ENCODE measurements at regions not wholly inside any gene's neighbourhood (a gene's known extent, or its start where the extent isn't known, plus 50 kb on each side); places are given as distances from the start of the nearest gene placed in this dataset.

DNA sequence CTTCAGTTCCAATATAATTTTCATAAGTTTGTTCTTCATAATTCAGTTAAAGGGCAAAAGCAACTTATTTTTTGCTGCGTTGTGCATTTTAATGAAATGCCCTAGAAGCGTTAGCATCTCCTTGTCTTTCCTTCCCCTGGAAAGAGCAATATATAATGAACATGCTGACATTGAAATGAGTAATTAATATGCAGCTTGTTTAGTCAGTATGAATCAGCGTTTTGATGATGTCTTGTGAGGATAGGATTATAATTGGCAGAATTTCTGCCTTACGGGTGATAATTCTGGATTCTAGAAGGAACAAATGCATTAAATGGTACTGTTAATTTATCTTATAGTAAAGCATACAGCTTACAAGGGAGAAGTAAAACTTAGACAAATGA is 152.3 kb upstream of the MMADHC start:
- DNase-seq (ENCODE audit: low spot score) = peak; percentile 12

DNA sequence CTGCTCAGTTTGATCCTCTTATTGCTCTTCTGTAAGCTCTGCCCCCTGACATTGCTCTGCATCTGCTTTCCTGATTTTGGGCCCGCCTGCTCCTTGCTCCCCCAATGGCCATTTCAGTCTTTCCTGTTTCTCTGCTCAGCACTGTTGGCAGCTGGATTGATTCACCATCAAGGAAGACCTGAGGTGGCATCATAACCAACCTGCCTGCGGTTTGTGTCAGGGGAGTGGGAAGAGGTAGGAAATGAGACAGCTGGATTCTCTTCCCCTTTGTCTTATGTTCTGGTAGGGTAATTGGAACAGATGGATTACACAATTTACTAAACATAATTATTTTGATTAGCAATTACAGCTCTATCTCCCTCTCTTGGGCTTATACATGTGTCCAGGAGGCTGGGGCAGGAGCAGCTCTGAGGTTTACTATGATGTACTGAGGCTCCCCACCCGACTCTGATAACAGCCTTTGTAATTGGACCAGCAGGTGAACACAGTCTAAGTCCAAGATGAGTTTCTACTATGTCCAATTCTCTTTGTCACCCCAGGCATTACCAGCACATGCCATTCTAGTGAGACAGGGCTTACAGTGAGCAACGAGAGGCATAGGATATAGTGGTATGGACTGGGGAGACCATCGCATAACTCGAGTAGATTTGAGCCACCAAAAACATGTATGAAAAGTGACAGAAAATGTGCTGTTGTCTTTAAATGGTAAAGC is 151.8 kb upstream of the MMADHC start:
- no peak for DNase-seq (ENCODE audit: low spot score)

DNA sequence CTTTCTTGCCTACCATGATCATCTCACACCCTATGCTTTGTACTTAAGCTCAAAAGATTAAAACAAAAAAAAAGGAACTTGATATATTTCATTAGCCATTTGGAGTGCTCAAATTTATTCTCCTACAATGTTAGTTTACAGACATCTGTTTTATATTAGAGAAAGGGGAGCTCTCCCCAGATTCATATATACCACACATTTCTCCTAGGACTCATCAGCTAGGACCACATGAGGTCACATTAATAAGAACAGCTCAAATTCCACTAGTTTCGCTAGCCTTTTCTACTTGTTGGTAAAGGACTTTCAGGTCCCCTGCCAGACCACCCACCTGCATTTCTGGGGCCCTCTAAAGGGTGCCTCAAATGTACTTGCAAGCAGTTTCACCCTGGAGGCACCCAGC is 151.2 kb upstream of the MMADHC start:
- DNase-seq (ENCODE audit: low spot score) = no peak

DNA sequence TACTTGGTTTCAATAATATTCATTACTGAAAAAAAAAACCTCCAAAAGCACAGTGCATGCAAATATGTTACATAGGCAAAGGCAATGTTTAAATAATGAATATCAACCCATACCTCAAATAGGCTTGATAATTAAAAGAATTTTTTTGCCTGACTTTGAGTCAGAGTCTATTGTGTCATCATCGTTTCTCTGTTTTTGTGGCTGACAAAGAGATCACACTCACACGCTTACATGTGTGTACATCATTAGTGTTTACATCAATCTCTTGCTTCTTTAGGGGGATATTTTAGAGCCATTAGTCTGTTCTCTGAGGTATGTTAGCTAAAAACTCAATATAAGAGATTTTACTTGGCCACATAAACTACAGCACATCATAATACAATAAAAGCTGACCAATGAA is 150.3 kb upstream of the MMADHC start:
- no peak for DNase-seq (ENCODE audit: low spot score)

DNA sequence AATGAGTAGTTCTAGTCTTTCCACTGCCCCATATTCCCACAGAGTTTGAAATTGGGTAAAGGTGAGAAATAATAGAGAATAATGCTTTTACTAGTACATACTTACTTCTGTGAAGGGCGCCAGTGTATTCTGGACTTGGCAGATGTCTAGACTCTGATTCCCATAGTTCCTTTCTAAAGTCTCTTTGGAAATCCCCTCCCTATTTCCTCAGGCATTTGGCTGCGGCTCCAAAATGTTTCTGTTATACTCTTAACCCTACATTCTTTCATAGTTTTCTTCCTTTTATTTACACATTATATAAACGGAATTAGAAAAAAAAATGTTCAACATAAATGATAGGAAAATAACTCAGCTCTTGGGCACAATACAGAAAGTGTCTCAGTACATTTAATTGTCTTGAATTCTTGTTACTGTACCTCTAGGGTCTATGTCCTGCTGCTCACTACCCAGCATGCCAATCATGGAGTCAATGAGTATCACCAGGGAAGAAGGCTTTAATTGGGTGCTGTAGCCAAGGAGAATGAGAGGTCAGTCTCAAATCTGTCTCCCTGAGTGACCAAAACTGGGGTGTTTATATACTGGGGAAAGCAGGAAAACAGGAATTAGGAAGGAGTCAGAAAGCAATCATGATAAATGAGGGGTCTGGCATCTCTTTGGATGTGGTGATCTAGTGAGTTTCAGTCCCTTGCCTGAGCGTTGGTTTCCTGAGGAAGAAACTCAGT is 147.8 kb upstream of the MMADHC start:
- no peak for DNase-seq (ENCODE audit: low spot score)

DNA sequence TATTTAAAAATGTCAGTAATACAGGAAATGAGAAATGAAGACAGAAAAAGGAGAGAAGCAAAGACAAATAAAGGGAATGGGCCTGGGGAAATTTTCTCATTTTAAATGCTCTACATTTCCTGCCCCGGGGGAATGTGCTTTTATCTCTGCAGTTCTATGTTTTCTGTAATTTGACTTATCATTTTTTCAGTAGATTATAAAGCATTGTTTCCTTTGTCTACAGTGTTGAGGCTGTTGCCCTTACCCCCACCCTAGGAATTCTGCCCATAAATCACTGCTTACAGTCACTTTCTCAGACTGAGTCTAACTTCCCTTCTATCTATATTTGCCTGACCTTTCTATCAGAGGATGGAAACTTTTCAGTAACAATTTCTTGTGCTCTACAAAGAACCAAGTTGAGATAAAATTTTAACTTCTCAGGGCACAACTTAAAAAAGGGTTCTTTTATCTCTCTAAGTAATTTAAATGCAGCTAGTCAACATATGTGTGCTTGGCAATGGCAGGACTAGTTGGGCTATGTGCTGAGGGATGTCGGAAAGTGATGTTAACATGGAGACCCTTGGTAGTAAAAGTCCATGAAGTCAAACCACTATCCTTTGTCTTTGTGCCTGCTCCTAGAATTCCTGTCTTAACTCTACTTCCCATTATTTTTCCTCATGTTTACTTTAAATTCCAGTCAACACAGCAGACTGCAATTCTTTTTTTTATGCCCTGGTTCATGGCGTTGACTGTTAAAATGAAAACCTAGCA is 146.5 kb upstream of the MMADHC start:
- no peak for DNase-seq (ENCODE audit: low spot score)

DNA sequence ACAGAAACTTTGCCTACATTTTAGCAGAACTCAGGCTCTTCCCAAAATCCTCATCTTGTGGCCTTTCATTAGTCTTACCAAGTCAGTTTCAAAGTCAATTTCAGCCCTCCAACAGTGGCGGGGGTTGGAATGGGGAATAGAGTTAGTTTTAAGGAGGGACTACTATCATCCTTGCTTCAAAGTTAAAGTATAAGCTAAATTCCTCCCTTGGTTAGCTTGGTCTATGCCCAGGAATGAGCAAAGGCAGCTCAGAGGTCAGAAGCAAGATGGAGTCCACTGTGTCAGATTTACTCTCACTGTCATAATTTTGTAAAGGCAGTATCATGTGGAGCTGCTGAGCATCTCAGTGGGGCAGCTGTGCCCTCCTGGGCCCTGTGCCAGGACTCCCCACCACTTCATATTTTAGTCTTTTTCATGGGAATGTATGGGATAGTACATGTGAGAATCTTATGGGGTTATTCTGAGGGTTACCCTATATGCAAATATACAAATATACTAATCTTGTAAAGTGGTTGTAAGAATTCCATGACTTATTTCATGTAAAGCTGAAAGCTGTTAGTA is 145.2 kb upstream of the MMADHC start:
- no peak for DNase-seq (ENCODE audit: low spot score)

DNA sequence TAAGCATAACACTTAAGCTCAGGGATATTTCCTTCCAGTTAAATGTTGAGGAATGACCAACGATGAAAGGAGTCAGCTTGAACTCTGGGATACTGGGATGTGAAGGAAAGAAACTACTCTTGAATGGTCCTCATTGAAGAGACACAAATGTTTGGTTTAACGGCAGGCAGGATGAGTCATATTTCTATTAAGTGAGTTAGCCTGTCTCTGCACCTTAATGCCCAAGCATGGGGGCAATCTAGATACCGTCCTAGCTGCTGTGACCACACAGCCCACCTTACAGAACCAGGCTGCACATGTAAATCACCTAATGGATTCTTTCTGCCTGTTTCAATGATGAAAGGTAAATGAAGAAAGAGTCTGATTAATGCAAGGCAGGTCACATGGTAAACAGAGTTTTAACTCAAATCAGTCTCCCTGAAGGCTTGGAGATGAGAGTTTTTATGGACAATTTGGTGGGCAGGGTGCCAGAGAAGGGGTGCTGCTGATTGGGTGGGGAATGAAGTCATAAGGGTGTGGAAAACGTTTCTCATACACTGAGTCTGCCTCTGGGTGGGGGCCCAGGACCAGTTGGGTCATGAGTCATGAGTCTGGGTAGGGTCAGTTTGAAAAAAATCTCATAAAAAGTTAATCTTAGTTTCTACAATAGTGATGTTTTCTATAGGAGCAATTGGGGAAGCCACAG is 144.6 kb upstream of the MMADHC start:
- no peak for DNase-seq (ENCODE audit: low spot score)

DNA sequence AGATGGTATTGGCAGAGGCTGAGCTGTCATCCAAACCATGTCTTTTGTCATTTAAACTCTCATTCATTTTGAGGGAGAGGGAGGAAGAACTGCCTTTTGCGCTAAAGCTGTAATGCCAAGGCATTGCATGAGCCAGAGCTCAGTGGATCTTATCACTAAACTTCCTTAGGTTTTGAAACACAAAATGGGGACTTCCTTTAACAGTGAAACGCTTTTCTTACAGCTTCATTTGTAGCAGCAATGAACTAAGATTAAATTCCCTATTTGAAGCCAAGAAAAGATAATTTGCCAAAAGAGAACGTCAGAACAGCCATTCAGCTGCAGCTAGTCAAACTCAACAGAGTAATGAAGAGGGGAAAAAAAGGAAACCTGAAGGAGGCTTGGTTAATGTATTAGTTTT is 143.5 kb upstream of the MMADHC start:
- DNase-seq (ENCODE audit: low spot score) = no peak

DNA sequence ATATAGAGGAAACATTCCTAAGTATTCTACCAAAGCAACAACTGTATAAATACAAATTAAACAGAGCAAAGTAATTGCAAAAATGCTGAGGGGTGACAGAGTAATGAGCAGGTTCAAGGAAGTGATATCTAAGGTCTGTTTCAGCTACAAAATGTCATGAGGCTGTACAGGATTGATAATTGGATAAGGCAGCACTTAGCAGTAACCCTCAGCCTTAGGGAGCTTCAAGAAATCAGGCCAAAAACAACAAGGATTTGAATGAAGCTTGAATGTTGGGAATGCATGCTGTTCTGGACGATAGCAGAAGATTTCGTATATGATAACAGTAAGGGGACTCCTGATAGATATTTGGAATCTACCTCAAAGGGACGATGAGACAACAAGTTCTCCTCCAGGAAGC is 142.0 kb upstream of the MMADHC start:
- no peak for DNase-seq (ENCODE audit: low spot score)

DNA sequence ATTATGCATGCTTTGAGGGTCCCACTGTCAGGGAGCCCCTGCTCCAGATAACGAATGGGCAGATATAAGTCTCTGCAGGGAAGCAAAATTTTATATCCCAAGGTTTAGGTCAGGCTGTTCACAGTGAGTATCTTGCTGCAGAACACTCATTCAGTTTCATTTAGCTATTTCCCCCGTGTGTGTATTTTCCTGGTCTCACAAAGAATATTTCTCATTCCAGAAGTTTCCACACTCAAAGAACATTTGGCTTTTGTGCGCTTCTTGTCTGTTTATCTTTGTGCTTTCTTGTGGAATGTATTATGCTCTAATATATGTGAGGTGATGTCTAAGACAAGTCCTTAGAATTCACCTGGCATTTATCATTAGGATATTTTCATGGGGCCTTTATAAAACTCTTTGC is 140.4 kb upstream of the MMADHC start:
- DNase-seq (ENCODE audit: low spot score) = no peak

DNA sequence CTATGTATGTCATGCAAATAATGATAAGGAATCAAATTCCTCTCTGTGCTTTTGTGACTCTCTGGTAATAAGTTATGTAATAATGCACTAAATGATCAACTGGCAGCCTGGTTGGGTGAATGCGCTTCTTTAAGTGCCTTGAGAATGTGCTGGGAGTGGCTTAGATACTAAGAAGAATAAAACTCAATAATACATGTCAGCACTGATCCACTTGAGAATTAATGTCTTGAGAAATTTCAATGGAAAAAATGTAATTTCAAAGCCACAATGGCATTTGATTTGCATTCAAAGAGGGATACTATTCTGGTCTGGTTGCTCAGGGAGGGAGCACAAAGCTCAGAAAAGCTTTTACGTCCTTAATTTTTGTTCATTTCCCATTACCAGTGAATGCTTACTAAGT is 137.7 kb upstream of the MMADHC start:
- no peak for DNase-seq (ENCODE audit: low spot score)

DNA sequence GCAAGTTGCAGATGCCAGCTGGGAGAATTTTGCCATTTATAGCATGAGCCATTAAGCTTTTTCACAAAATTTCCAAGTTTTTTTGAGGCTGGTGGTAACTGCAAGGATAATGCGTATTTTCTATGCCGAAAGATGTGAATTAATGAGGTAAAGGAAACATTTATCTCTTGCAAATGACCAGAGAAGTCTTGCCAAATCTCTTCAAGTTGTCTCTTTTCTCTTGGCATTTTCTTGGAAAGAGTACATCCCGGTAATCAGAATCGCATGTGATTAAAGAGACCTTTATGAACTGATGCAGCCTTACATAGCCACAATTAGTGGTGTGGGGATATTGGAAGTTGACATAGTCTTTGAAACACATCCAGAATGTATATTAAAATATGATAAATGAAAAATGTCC is 136.5 kb upstream of the MMADHC start:
- no peak for DNase-seq (ENCODE audit: low spot score)

DNA sequence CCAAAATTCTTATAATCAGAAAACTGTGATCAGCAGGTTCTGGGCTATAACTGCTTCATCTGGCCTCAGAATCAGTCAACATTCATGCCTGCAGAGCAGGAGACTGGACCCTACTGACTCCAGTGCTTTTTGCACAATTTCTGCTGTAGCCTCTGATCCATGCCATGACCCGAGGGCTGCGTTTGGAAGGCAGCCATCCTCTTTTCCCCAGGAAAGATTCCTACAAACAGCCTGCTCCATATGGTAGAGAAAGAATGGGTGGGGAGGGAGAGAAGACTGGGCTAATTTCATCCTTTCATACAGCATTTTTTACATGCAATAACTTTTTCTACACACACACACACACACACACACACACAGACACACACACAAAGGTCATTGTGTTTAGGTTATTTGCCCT is 133.0 kb upstream of the MMADHC start:
- DNase-seq (ENCODE audit: low spot score) = no peak

DNA sequence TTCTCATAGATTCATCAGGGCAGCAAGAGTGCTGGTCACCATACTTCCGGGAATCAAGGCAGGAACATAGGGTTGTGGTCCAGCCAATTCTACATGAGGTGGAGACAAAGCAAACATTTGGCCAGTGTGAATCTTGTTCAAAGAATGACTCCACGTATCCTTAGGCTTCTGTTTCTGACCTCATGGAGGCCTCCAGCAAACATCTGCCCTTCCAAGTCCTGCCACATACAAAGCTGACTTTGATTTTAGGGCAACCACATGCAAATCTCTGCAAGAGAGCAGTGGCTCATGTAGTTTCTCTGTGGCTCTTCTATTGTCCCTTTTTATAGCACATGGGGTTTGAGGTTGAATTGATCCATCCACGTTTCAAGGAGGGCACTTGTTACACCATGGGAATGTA is 132.1 kb upstream of the MMADHC start:
- no peak for DNase-seq (ENCODE audit: low spot score)

DNA sequence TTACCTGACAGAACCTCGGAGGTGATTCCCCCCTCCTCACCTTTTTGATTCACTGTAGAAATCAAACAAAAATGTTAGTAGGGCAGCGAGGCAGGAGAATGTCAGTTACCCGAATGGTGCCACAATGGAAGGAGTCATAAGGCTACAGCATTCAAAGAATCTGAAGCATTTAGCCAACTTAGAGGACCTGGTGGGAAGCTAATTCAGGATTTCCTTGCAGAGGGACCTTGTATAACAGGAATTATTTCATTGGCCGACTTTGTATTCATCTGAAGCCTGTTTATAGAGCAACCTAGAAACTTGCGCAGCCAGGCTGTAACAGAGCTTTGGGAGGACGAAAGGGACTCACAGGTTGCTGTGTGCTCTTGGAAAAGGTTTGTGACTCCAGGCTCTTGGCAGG is 129.1 kb upstream of the MMADHC start:
- DNase-seq (ENCODE audit: low spot score) = no peak

DNA sequence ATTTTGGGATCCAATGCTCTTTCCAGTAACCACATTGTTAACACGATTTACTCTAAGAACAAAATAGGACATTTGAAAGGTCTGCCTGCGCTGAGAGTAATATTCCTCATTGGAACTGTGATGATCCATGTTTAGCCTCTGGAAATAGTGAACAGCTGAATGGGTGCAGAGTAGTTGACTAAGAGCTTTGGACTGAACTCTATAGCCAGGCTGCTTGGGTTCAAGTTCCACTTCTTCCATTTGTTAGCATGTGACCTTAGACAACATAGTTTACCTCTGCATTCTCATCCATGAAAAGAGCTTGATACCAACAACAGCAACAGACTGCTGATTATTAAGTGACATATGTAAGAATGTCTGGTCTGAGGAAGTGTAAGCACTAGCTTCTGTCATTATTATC is 128.3 kb upstream of the MMADHC start:
- no peak for DNase-seq (ENCODE audit: low spot score)

DNA sequence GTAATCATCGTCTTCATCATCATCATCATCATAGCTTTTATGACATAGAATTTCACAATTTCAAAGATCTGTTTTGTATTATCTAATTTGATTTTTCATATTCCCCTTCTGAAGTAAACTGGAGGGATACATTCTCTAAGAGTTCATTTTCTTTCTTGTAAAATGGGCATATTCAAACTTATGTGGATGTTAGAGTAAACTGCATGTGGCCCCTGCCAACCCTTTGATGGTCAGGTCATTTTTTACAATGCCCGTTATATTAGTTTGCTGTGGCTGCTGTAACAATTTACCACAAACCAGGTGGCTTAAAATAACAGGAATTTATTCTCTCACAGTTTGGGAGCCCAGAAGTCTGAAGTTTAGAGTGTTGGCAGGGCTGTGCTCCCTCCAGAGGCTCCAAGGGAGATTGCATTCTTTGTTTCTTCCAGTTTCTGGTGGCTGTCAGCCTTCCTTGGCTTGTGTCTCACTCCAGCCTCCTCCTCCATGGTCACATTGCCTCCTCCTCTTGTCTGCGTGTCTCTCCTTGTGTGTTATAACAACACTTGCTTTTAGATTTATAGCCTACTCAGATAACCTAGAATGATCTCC is 127.5 kb upstream of the MMADHC start:
- DNase-seq (ENCODE audit: low spot score) = peak; percentile 62

DNA sequence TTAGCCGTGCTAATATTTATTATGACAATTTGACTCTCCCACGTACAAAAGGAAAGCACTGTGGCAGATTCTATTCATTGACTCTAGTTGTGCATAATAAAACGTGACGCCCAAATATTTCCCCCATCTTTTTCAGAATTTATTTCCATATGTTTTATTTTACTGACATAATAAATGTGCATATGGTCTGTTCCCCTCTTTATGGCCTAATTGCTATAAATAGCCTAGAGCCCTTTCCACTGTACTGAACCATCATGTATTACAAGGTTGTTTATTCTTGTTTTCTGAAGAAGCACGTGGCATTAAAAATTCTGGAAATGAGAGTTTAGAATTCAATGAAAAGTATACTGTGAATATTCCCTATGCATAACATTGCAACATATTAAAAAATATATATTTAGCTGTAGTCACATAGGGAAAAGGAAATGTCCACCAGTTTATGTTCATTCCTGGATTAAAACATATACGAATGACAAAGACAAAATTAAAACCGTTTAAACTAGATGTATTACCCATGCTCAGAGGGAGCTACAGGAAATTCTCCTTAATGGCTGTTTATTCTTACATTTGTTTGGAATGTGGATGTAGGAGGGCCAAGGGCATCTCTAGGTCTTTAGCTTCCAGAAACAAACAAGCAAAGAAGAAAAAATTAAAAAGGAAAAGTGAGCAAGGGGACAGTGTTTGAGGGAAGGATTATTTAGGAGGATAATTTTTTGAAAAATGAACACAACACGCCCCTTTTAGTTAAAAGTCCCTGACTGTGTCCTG is 122.1 kb upstream of the MMADHC start:
- no peak for DNase-seq (ENCODE audit: low spot score)

DNA sequence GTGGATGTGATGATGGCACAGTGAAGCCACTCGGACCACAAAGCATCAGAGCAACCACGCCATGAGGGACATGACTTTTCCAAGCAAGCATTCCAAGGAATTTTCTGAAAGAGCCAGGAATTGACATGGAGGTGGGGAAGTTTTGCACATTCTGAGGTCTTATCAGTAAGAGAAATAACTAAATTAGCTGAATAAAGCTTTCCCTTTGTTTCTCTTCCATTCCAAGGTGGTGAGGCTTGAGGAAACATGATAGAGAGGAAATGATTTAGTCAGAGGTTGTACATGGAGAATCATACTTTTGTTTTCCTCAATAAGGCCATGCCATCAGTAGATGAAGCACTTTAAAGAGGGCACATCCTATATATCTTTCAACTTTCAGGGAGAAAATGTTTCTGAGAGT is 115.7 kb upstream of the MMADHC start:
- no peak for DNase-seq (ENCODE audit: low spot score)

DNA sequence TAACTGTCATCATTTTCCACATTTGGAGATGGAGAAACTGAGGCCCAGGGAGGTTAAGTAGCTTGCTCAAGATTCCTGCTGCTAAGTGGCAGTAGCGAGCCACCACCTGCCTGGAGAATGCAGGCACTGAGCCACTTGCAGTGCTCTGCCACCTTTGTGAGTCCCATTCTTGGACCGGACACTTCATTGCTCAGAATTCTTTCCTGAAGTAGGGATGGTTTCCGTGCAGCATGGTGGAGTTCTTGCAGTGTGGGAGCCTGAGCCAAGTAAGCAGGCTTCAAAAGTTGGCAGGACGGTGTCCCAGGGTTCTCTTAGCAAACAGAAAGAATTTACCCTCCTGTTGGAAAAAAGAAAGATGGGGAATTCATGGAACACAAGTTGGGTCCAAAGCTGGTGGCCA is 115.0 kb upstream of the MMADHC start:
- no peak for DNase-seq (ENCODE audit: low spot score)
